Gastrocnemius medialis (tissue), 4 donors: ENCODE measurements at regions not wholly inside any gene's neighbourhood (a gene's known extent, or its start where the extent isn't known, plus 50 kb on each side); places are given as distances from the start of the nearest gene placed in this dataset.

Experiments
- ATAC-seq, 2 donors: fragments of 150-250 bp; one replicate each; pipeline ENCODE4 v1.9.1; 2016
- DNase-seq, 2 donors: peaks; one replicate each; pipeline ENCODE4 v3.0.0-alpha.2; 2019
- H3K27ac ChIP-seq, 4 donors: fragments of 200-600 bp; sonication (generic); 1 replicate in 1 of 4; 2 replicates in 3 of 4; pipeline ENCODE4 v1.5.1; 2016 to 2018; ENCODE audit warnings: mild to moderate bottlenecking in 2 of 4, moderate library complexity in 1 of 4
- H3K27me3 ChIP-seq, 3 donors: fragments of 200-600 bp; sonication (generic) in 2 of 3; 1 replicate in 1 of 3; 2 replicates in 2 of 3; pipeline versions ENCODE4 v1.5.1 to v1.6.0; 2016 to 2019; ENCODE audit warnings: mild to moderate bottlenecking in 1 of 3, moderate library complexity in 1 of 3
- H3K36me3 ChIP-seq, 2 donors: fragments of 200-600 bp; sonication (generic) in 1 of 2; one replicate each; pipeline ENCODE4 v1.5.1; 2017 to 2018
- H3K4me1 ChIP-seq, 2 donors: fragments of 200-600 bp; sonication (generic) in 1 of 2; one replicate each; pipeline ENCODE4 v1.5.1; 2016 to 2017; ENCODE audit warnings: mild to moderate bottlenecking in 2 of 2
- H3K4me3 ChIP-seq, 4 donors: fragments of 200-600 bp; sonication (generic) in 3 of 4; 1 replicate in 1 of 4; 2 replicates in 3 of 4; pipeline ENCODE4 v1.5.1; 2016 to 2019; ENCODE audit warnings: mild to moderate bottlenecking in 2 of 4
- H3K9me3 ChIP-seq, 3 donors: fragments of 200-600 bp; sonication (generic) in 2 of 3; 1 replicate in 1 of 3; 2 replicates in 2 of 3; pipeline ENCODE4 v1.5.1; 2016 to 2019
- POLR2A ChIP-seq, 2 donors: fragments of 450-650 bp; IDR thresholded peaks; one replicate each; pipeline ENCODE4 v1.6.1; 2017; ENCODE audit warnings: antibody characterized with exemption in 2 of 2, mild to moderate bottlenecking in 2 of 2, moderate library complexity in 2 of 2
- in situ Hi-C, 4 donors: fragments of 200-750 bp; cut with MboI; loops; one replicate each; pipeline versions ENCODE4 v1.15.0 to v1.8.0; 2017; ENCODE audit warnings: low sequenced_read_pairs in 4 of 4
- intact Hi-C: fragments of 100-400 bp; cut with DNase I; formaldehyde crosslinking; loops from one replicate; pipeline ENCODE4 v1.15.1; 2023; ENCODE audit warnings: low total_unique reads
- TF ChIP-seq, protein P1 (sequence below), 5 experiments: fragments of 450-650 bp in 3 of 5; fragments of 200-600 bp in 2 of 5; sonication (generic) in 2 of 5; IDR thresholded peaks in 4 of 5; conservative IDR thresholded peaks in 1 of 5; 1 replicate in 4 of 5; 2 replicates in 1 of 5; pipeline ENCODE4 v1.5.1; 2016 to 2019; ENCODE audit warnings: antibody characterized with exemption in 5 of 5, mild to moderate bottlenecking in 3 of 5, moderate library complexity in 3 of 5

DNA sequence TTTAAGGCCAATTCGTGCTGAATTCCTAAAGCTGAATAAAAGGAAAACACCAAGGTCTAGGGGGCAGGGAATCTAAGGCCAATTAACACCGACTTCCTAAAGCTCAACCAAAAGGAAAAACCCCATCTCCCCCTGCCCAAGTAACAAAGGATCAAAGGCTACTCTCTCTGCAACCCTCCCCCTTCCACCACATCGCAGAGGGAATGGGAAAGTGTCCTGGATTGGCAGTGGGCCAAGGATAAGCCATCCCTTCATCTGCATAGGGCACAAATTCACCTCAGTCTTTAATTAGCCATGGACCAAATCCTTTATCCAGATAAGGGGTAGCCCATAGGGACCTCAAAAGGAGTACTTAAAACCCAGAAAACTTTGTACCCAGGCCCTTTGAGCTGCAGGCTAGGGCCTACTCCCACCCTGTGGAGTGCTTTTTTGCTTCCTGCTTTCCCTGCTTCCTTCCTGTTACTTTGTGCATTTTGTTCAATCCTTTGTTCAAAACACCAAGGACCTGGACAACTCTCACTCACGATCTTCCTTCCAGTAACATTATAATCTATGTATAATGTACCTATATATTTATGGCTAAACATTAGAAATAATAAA is 2119.8 kb upstream of the CELF4 start:
- TF ChIP-seq, protein P1, sequence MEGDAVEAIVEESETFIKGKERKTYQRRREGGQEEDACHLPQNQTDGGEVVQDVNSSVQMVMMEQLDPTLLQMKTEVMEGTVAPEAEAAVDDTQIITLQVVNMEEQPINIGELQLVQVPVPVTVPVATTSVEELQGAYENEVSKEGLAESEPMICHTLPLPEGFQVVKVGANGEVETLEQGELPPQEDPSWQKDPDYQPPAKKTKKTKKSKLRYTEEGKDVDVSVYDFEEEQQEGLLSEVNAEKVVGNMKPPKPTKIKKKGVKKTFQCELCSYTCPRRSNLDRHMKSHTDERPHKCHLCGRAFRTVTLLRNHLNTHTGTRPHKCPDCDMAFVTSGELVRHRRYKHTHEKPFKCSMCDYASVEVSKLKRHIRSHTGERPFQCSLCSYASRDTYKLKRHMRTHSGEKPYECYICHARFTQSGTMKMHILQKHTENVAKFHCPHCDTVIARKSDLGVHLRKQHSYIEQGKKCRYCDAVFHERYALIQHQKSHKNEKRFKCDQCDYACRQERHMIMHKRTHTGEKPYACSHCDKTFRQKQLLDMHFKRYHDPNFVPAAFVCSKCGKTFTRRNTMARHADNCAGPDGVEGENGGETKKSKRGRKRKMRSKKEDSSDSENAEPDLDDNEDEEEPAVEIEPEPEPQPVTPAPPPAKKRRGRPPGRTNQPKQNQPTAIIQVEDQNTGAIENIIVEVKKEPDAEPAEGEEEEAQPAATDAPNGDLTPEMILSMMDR (IDR thresholded peaks at IDR 0.05 in 4 of 5, conservative IDR thresholded peaks at IDR 0.05 in 1 of 5), result no peak
- no peak for TF ChIP-seq POLR2A (IDR thresholded peaks at IDR 0.05)
- Histone ChIP-seq H3K4me3 (no peak overlapping the region), H3K27me3 (no peaks in the 10 kb centered on the region), H3K36me3 (no peaks in the 10 kb centered on the region), H3K4me1 (no peaks in the 10 kb centered on the region), H3K9me3 (no peaks in the 10 kb centered on the region), H3K27ac (no peak overlapping the region)
- intact Hi-C loops, result no loop called here
- in situ Hi-C loops, result no loop called here
- DNase-seq (no peak), ATAC-seq (no peak)

DNA sequence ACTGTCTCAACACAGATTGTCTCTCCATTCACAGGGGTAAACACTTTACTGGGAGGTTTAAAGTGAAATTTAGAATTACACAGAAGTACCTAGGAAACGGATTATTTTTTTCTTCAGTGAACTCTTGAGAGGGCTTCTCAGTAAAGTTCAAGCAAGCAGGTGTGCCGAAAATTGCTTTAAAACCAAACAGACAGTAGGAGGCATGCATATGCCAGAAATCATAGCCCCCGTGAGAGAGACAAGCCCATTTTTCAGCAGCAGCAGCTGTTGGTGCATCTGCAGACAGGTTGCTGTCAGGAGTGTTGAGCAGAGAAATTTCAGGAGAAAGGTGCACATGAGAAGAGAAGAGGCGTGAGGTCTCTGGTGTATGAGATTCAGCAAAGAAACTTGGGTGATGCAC is 2115.5 kb upstream of the CELF4 start:
- intact Hi-C loops (no loop called here), in situ Hi-C loops (no loop called here)
- Histone ChIP-seq H3K4me1 (no peaks in the 10 kb centered on the region), H3K9me3 (no peaks in the 10 kb centered on the region), H3K36me3 (no peaks in the 10 kb centered on the region), H3K27me3 (no peaks in the 10 kb centered on the region), H3K4me3 (no peak overlapping the region), H3K27ac (no peak overlapping the region)
- ATAC-seq (no peak), DNase-seq (no peak)
- TF ChIP-seq, protein P1 (IDR thresholded peaks at IDR 0.05 in 4 of 5, conservative IDR thresholded peaks at IDR 0.05 in 1 of 5), result no peak
- TF ChIP-seq POLR2A (IDR thresholded peaks at IDR 0.05), result no peak

DNA sequence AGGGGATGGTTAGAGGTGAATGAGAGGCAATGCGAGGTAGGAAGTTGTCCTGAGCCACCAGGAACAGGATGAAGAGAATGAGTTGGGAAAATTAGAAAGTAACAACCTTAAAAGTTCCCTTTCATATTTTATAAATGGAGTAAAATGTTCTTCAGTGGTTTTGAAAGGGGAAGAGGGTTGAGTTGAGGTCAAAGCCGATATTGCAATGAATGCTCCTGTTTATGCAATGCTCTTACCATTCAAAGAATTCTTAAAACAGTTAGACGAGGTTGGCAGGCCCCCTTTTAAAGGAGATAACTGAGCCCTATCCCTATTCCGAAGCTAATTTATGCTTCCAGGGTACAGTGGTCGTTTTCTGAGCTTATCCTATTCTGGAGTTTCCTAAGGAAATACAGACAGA is 2110.3 kb upstream of the CELF4 start:
- in situ Hi-C loops, result no loop called here
- Histone ChIP-seq H3K27me3 (no peaks in the 10 kb centered on the region), H3K27ac (no peak overlapping the region), H3K4me3 (no peak overlapping the region), H3K9me3 (no peaks in the 10 kb centered on the region), H3K4me1 (no peaks in the 10 kb centered on the region), H3K36me3 (no peaks in the 10 kb centered on the region)
- TF ChIP-seq, protein P1 (IDR thresholded peaks at IDR 0.05 in 4 of 5, conservative IDR thresholded peaks at IDR 0.05 in 1 of 5), result no peak
- no peak for TF ChIP-seq POLR2A (IDR thresholded peaks at IDR 0.05)
- ATAC-seq (no peak), DNase-seq (no peak)
- intact Hi-C loops, result no loop called here

DNA sequence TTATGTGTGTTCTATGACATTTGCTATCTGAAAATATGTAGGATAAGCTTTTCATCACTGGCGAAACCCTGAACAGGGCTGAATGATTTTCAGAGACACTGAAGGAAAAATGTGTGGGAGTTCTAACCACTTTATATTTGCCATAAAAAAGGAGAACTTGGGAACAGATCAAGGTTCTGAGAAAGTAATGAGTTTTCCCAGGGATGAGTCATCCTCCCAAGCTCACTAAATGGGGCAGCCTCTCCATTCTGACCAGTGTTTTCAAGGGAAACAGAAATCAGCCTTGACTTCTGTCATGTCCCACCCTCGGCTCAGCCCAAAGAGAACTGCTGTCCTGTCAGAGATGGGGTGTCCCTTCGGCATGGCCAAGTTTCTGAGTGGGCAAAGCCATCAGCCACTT is 2109.8 kb upstream of the CELF4 start:
- Histone ChIP-seq H3K9me3 (no peaks in the 10 kb centered on the region), H3K27me3 (no peaks in the 10 kb centered on the region), H3K27ac (no peak overlapping the region), H3K4me1 (no peaks in the 10 kb centered on the region), H3K4me3 (no peak overlapping the region), H3K36me3 (no peaks in the 10 kb centered on the region)
- DNase-seq, result no peak
- no peak for ATAC-seq
- in situ Hi-C loops, result no loop called here
- intact Hi-C loops, result no loop called here
- TF ChIP-seq POLR2A (IDR thresholded peaks at IDR 0.05), result no peak
- TF ChIP-seq, protein P1 (IDR thresholded peaks at IDR 0.05 in 4 of 5, conservative IDR thresholded peaks at IDR 0.05 in 1 of 5), result no peak

DNA sequence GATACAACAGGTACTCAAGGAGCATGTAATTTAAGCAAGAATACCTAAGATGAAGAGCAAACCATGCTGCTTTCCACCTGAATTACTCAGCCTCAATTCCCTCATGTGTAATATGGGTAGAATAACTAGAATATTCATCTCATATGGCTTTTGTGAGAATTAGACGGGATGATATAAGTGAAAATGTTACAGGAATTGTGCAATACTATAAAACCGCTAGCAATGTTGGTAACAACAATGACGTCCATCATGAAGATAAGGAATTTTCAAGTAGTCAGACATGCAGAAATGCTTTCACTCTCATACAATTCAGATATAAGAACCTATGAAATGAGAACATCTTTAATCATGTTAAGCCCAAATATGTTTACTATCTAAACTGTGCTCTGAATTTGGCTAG is 2106.6 kb upstream of the CELF4 start:
- Histone ChIP-seq H3K27ac (no peak overlapping the region), H3K27me3 (no peaks in the 10 kb centered on the region), H3K36me3 (no peaks in the 10 kb centered on the region), H3K4me1 (no peaks in the 10 kb centered on the region), H3K4me3 (no peak overlapping the region), H3K9me3 (no peaks in the 10 kb centered on the region)
- no peak for TF ChIP-seq POLR2A (IDR thresholded peaks at IDR 0.05)
- TF ChIP-seq, protein P1 (IDR thresholded peaks at IDR 0.05 in 4 of 5, conservative IDR thresholded peaks at IDR 0.05 in 1 of 5), result no peak
- in situ Hi-C loops (no loop called here), intact Hi-C loops (no loop called here)
- ATAC-seq, result no peak
- DNase-seq, result no peak
